H1 (cell line): ENCODE measurements at regions not wholly inside any gene's neighbourhood (a gene's known extent, or its start where the extent isn't known, plus 50 kb on each side); places are given as distances from the start of the nearest gene placed in this dataset.

ENCODE experiments used
- CTCF ChIA-PET: fragments of 300-600 bp; sonication (Branson Sonifier 250); formaldehyde crosslinking; loops from one replicate; lab custom pipeline; 2021; ENCODE audit not compliant: partially characterized antibody; lab: Charles Lee
- POLR2A ChIA-PET: fragments of 300-600 bp; sonication (Branson Sonifier 250); formaldehyde crosslinking; loops from one replicate; lab custom pipeline; 2021; ENCODE audit warnings: inconsistent platforms; ENCODE audit not compliant: partially characterized antibody; lab: Charles Lee
- DNase-seq, 2 experiments: peaks; one replicate each; pipeline versions ENCODE4 v3.0.0 to v3.0.0-alpha.2; 2010 to 2022; ENCODE audit warnings: low spot score in 2 of 2, low read depth in 1 of 2, mixed read lengths in 1 of 2
- FAIRE-seq: peaks from 2 replicates; lab custom pipeline; 2011; peaks lifted over from hg19 to GRCh38; lab: Jason Lieb, UNC
- H2AFZ ChIP-seq: 2 replicates; pipeline ENCODE4 v1.8.1; 2012; ENCODE audit warnings: low read length, inconsistent platforms
- H2AK5ac ChIP-seq: 2 replicates; pipeline ENCODE4 v1.6.1; 2013; ENCODE audit warnings: low read depth, low read length
- H2BK120ac ChIP-seq: replicated peaks from 2 replicates; pipeline ENCODE3; 2013; ENCODE audit warnings: low read depth, low read length, inconsistent platforms
- H2BK12ac ChIP-seq: 2 replicates; pipeline ENCODE4 v1.6.1; 2013; ENCODE audit warnings: low read depth, low read length
- H2BK15ac ChIP-seq: 2 replicates; pipeline ENCODE4 v1.6.1; 2013; ENCODE audit warnings: low read length
- H2BK20ac ChIP-seq: 2 replicates; pipeline ENCODE4 v1.6.1; 2013; ENCODE audit warnings: low read length
- H2BK5ac ChIP-seq: 2 replicates; pipeline ENCODE4 v1.6.1; 2013; ENCODE audit warnings: low read depth, low read length
- H3K14ac ChIP-seq: 2 replicates; pipeline ENCODE4 v1.6.1; 2013; ENCODE audit warnings: inconsistent platforms; ENCODE audit not compliant: insufficient read length
- H3K18ac ChIP-seq: 2 replicates; pipeline ENCODE4 v1.6.1; 2013; ENCODE audit warnings: low read length; ENCODE audit errors: extremely low read depth
- H3K23ac ChIP-seq: 2 replicates; pipeline ENCODE4 v1.6.1; 2013; ENCODE audit warnings: inconsistent platforms; ENCODE audit not compliant: insufficient read length
- H3K23me2 ChIP-seq: 2 replicates; pipeline ENCODE4 v1.6.1; 2013; ENCODE audit warnings: low read depth, low read length
- H3K27ac ChIP-seq: 2 replicates; pipeline ENCODE4 v1.6.1; 2011; ENCODE audit warnings: low read depth, low read length, inconsistent platforms
- H3K27me3 ChIP-seq, 4 experiments: replicated peaks in 1 of 4; 1 replicate in 1 of 4; 2 replicates in 3 of 4; pipeline versions ENCODE4 v1.6.1 to v1.8.1; 2011 to 2013; ENCODE audit warnings: low read length in 3 of 4, mild to moderate bottlenecking in 3 of 4, inconsistent platforms in 2 of 4, mixed read lengths in 2 of 4, moderate library complexity in 1 of 4; ENCODE audit not compliant: control insufficient read depth in 3 of 4, insufficient read depth in 3 of 4; ENCODE audit errors: extremely low read depth in 1 of 4
- H3K36me3 ChIP-seq, 4 experiments: 2 replicates each; pipeline versions ENCODE4 v1.6.1 to v1.8.1; 2011 to 2013; ENCODE audit warnings: mild to moderate bottlenecking in 4 of 4, low read length in 3 of 4, moderate library complexity in 2 of 4, control low read depth in 1 of 4, inconsistent platforms in 1 of 4; ENCODE audit not compliant: insufficient read depth in 4 of 4, control insufficient read depth in 2 of 4
- H3K4ac ChIP-seq: replicated peaks from 2 replicates; pipeline ENCODE3; 2013; ENCODE audit warnings: low read length, low read depth, mixed read lengths, inconsistent platforms; ENCODE audit not compliant: insufficient read length
- H3K4me1 ChIP-seq, 4 experiments: replicated peaks in 1 of 4; 1 replicate in 1 of 4; 2 replicates in 3 of 4; pipeline versions ENCODE4 v1.6.1 to v1.8.1; 2011 to 2013; ENCODE audit warnings: low read length in 3 of 4, inconsistent platforms in 2 of 4, mixed read lengths in 1 of 4; ENCODE audit not compliant: insufficient read depth in 4 of 4, control insufficient read depth in 3 of 4
- H3K4me2 ChIP-seq, 2 experiments: 2 replicates each; pipeline versions ENCODE4 v1.6.1 to v1.8.1; 2011 to 2013; ENCODE audit warnings: low read depth in 2 of 2, low read length in 2 of 2, control low read depth in 1 of 2, inconsistent platforms in 1 of 2, mild to moderate bottlenecking in 1 of 2; ENCODE audit not compliant: insufficient read depth in 1 of 2
- H3K4me3 ChIP-seq, 4 experiments: fragments of 200-600, 300-600 bp in 1 of 4; sonication (generic), shearing (Covaris generic), sonication (Bioruptor Twin) in 1 of 4; 2 replicates each; pipeline versions ENCODE4 v1.5.1 to v1.8.1; 2011 to 2016; ENCODE audit warnings: low read length in 4 of 4, low read depth in 3 of 4, control low read depth in 2 of 4, inconsistent platforms in 2 of 4, mild to moderate bottlenecking in 2 of 4, mixed read lengths in 1 of 4, moderate library complexity in 1 of 4; ENCODE audit not compliant: insufficient read depth in 2 of 4; ENCODE audit errors: extremely low read depth in 1 of 4
- H3K56ac ChIP-seq: replicated peaks from 2 replicates; pipeline ENCODE3; 2013; ENCODE audit warnings: low read depth, mild to moderate bottlenecking, mixed read lengths, low read length, inconsistent platforms; ENCODE audit not compliant: insufficient read length
- H3K79me1 ChIP-seq: 2 replicates; pipeline ENCODE4 v1.6.1; 2013; ENCODE audit warnings: low read depth, low read length, control low read depth
- H3K79me2 ChIP-seq, 2 experiments: 2 replicates each; pipeline versions ENCODE4 v1.6.1 to v1.8.1; 2012 to 2013; ENCODE audit warnings: low read length in 2 of 2, mild to moderate bottlenecking in 2 of 2, inconsistent platforms in 1 of 2; ENCODE audit not compliant: insufficient read depth in 2 of 2, control insufficient read depth in 1 of 2
- H3K9ac ChIP-seq, 4 experiments: replicated peaks in 1 of 4; 1 replicate in 1 of 4; 2 replicates in 3 of 4; pipeline versions ENCODE4 v1.6.1 to v1.8.1; 2011 to 2013; ENCODE audit warnings: low read depth in 3 of 4, low read length in 3 of 4, control low read depth in 2 of 4, mild to moderate bottlenecking in 2 of 4, moderate library complexity in 2 of 4, inconsistent platforms in 1 of 4; ENCODE audit errors: extremely low read depth in 1 of 4
- H3K9me3 ChIP-seq, 2 experiments: 2 replicates each; pipeline versions ENCODE4 v1.6.1 to v1.8.1; 2012 to 2013; ENCODE audit warnings: mild to moderate bottlenecking in 2 of 2, moderate library complexity in 2 of 2, control low read depth in 1 of 2, inconsistent platforms in 1 of 2, low read depth in 1 of 2, low read length in 1 of 2, mixed read lengths in 1 of 2; ENCODE audit not compliant: insufficient read depth in 2 of 2
- H4K20me1 ChIP-seq, 2 experiments: replicated peaks in 1 of 2; 2 replicates each; pipeline versions ENCODE3 to v1.8.1; 2011 to 2013; ENCODE audit warnings: inconsistent platforms in 2 of 2, low read length in 2 of 2, mild to moderate bottlenecking in 1 of 2; ENCODE audit not compliant: insufficient read depth in 2 of 2, control insufficient read depth in 1 of 2
- H4K5ac ChIP-seq: 2 replicates; pipeline ENCODE4 v1.6.1; 2013; ENCODE audit warnings: low read length, low read depth, mixed read lengths, inconsistent platforms; ENCODE audit not compliant: insufficient read length
- H4K8ac ChIP-seq: 2 replicates; pipeline ENCODE4 v1.8.0; 2013; ENCODE audit warnings: mild to moderate bottlenecking, moderate library complexity, low read length, inconsistent platforms; ENCODE audit not compliant: insufficient read depth; ENCODE audit errors: extremely low read depth
- H4K91ac ChIP-seq: replicated peaks from 2 replicates; pipeline ENCODE3; 2013; ENCODE audit warnings: low read length, mixed read lengths, inconsistent platforms; ENCODE audit not compliant: insufficient read length
- BCL11A ChIP-seq, 2 experiments: IDR thresholded peaks; one replicate each; pipeline ENCODE4 v1.6.1; 2011; ENCODE audit warnings: low read depth in 2 of 2, low read length in 2 of 2, mild to moderate bottlenecking in 2 of 2
- EZH2 ChIP-seq: fragments of 200-600 bp; sonication (generic); IDR thresholded peaks from 2 replicates; pipeline ENCODE4 v1.7.1; 2012; ENCODE audit warnings: low read depth, mild to moderate bottlenecking, moderate library complexity, low read length, inconsistent platforms; ENCODE audit not compliant: severe bottlenecking
- GTF2F1 ChIP-seq: IDR thresholded peaks from 2 replicates; pipeline ENCODE4 v1.6.1; 2012; ENCODE audit warnings: low read depth, low read length, improper control_type of control experiment, borderline replicate concordance
- HDAC6 ChIP-seq: IDR thresholded peaks from one replicate; pipeline ENCODE4 v1.7.1; 2012; ENCODE audit warnings: low read depth, mild to moderate bottlenecking, inconsistent platforms, low read length, moderate library complexity
- JUND ChIP-seq: IDR thresholded peaks from 2 replicates; pipeline ENCODE4 v1.6.1; 2011; ENCODE audit warnings: mild to moderate bottlenecking, improper control_type of control experiment, low read length
- RAD21 ChIP-seq, 2 experiments: IDR thresholded peaks in 1 of 2; conservative IDR thresholded peaks in 1 of 2; 2 replicates each; pipeline ENCODE4 v1.6.1; 2011; ENCODE audit warnings: low read depth in 2 of 2, low read length in 2 of 2, improper control_type of control experiment in 1 of 2, inconsistent platforms in 1 of 2, mild to moderate bottlenecking in 1 of 2, moderate library complexity in 1 of 2
- SAP30 ChIP-seq: fragments of 300-600 bp; sonication (generic); IDR thresholded peaks from 2 replicates; pipeline ENCODE4 v1.7.1; 2012; ENCODE audit warnings: low read length, moderate library complexity, mild to moderate bottlenecking, inconsistent platforms; ENCODE audit not compliant: insufficient read depth, insufficient replicate concordance
- SP1 ChIP-seq: IDR thresholded peaks from 2 replicates; pipeline ENCODE4 v1.6.1; 2011; ENCODE audit warnings: low read depth, low read length
- TCF12 ChIP-seq: IDR thresholded peaks from 2 replicates; pipeline ENCODE4 v1.6.1; 2011; ENCODE audit warnings: low read depth, mild to moderate bottlenecking, low read length
- WGBS, 2 experiments: shearing (Covaris generic) in 1 of 2; methylation state at CpG; one replicate each; pipeline versions ENCODE4 v1.1.6 to v1.1.7; 2013 to 2015; ENCODE audit warnings: low lambda C conversion rate in 2 of 2, mixed read lengths in 2 of 2, inconsistent platforms in 1 of 2, low coverage in 1 of 2, missing lambda C conversion rate in 1 of 2; ENCODE audit not compliant: insufficient replicate concordance in 2 of 2, insufficient coverage in 1 of 2, insufficient read length in 1 of 2; ENCODE audit errors: extremely low coverage in 1 of 2, missing lambda C conversion rate in 1 of 2; 5-methylcytosine and 5-hydroxymethylcytosine counted together
- TF ChIP-seq, protein P1 (sequence below): IDR thresholded peaks from 2 replicates; pipeline ENCODE4 v1.6.1; 2012; ENCODE audit warnings: inconsistent platforms

DNA sequence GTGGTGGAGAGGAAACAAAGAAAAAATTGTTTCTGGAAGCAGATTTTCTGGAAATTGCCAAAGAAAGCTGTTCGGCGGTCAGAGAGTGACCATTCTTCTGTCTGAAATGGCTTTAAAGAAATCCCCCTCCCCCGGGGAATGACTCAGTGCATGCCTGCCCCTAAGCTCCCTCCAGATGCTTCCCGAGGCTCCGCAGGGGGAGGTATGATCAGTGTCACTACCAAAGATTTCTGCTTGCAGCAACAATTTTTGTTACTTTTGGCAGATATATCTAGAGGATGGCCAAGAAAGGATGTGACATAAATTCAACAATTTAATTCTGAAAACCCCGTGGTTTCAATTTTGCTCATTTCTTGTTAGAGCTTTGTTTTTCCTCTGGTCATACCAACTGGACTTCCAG, 163.9 kb downstream of the JCAD start:
- no peaks in the 10 kb centered on the region for H3K79me2 ChIP-seq
- CTCF ChIA-PET, result interaction anchor here (0.6 to 1.8 kb wide), 3 partner anchors 9 to 359 kb away, joined by 3 to 7 read pairs (median 3); no protein-coding TSS in a partner anchor
- 63% methylated on average over 6 of the region's 6 CpGs; no CpG with 5 or more reads in 1 of the 2 experiments for WGBS, 2 experiments
- DNase-seq, result peak in 1 of 2 experiments; percentile 3
- no peak overlapping the region for H2AK5ac ChIP-seq
- H2BK15ac ChIP-seq, result no peak overlapping the region
- no peaks in the 10 kb centered on the region for H3K9me3 ChIP-seq
- no peak overlapping the region for H3K23ac ChIP-seq
- no peak overlapping the region for H4K8ac ChIP-seq
- H3K9ac ChIP-seq, result no peak overlapping the region
- H3K18ac ChIP-seq, result no peak overlapping the region
- H3K4me3 ChIP-seq, result no peak overlapping the region
- no peaks in the 10 kb centered on the region for H3K27me3 ChIP-seq
- no peak overlapping the region for H3K27ac ChIP-seq
- no peak for TF ChIP-seq SAP30
- TF ChIP-seq, protein P1, sequence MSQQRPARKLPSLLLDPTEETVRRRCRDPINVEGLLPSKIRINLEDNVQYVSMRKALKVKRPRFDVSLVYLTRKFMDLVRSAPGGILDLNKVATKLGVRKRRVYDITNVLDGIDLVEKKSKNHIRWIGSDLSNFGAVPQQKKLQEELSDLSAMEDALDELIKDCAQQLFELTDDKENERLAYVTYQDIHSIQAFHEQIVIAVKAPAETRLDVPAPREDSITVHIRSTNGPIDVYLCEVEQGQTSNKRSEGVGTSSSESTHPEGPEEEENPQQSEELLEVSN, result no peak
- no peak for TF ChIP-seq EZH2
- TF ChIP-seq BCL11A (IDR thresholded peaks at IDR 0.05; ENCODE audit: low read depth in 2 of 2, low read length in 2 of 2), result no peak
- peak; percentile 82; the same call in 1 of the 2 replicates for TF ChIP-seq JUND
- TF ChIP-seq SP1, result no peak
- TF ChIP-seq GTF2F1, result no peak
- TF ChIP-seq TCF12, result peak; percentile 28; the same call in 1 of the 2 replicates
- no peak for TF ChIP-seq HDAC6
- TF ChIP-seq RAD21 (IDR thresholded peaks at IDR 0.05 in 1 of 2, conservative IDR thresholded peaks at IDR 0.05 in 1 of 2; ENCODE audit: low read depth in 2 of 2, low read length in 2 of 2), result no peak
- no peak overlapping the region for H4K91ac ChIP-seq
- H3K56ac ChIP-seq, result no peak overlapping the region
- no peak overlapping the region for H3K4ac ChIP-seq
- no peak overlapping the region; a peak in 1 of 4 replicates for H3K4me2 ChIP-seq
- no peaks in the 10 kb centered on the region; a peak in 1 of 7 replicates for H3K4me1 ChIP-seq
- no peak overlapping the region for H2AFZ ChIP-seq
- H2BK12ac ChIP-seq, result no peak overlapping the region
- no peak overlapping the region for H3K14ac ChIP-seq
- FAIRE-seq, result no peak
- H2BK20ac ChIP-seq, result no peak overlapping the region
- H4K20me1 ChIP-seq, result no peaks in the 10 kb centered on the region
- no peaks in the 10 kb centered on the region for H3K79me1 ChIP-seq
- no peak overlapping the region for H2BK5ac ChIP-seq
- POLR2A ChIA-PET, result interaction anchor here (0.6 to 0.7 kb wide), 2 partner anchors 37 to 272 kb away, joined by 3 read pairs; no protein-coding TSS in a partner anchor
- no peaks in the 10 kb centered on the region for H3K36me3 ChIP-seq
- no peak overlapping the region for H2BK120ac ChIP-seq
- H3K23me2 ChIP-seq, result no peaks in the 10 kb centered on the region
- H4K5ac ChIP-seq, result no peak overlapping the region
